ENCODE measurements at regions not wholly inside any gene's neighbourhood (a gene's known extent, or its start where the extent isn't known, plus 50 kb on each side); places are given as distances from the start of the nearest gene placed in this dataset.
"Not testable (repeated sequence)": the region's sequence is repeated elsewhere in the genome, so short reads cannot be mapped to it uniquely, and the experiment has no call there.

DNA sequence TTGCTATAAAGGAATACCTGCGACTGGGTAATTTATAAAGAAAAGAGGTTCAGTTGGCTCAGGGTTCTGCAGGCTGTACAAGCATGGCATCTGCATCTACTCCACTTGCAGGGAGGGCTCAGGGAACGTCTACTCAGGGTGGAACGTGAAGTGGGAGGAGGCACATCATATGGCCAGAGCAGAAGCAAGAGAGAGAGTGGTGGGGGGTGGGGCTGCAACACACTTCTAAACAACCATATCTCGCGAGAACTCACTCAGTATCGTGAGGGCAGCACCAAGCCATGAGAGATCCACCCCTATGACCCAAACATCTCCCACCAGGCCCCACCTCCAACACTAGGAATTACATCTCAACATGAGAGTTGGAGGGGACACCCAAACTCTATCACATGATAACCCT lies 109.8 kb upstream of the SCAF8 start:
- no peak overlapping the region for H3K27ac ChIP-seq
- H3K4me3 ChIP-seq: no peak overlapping the region
- H3K36me3 ChIP-seq: no peaks in the 10 kb centered on the region
- no peaks in the 10 kb centered on the region for H3K27me3 ChIP-seq
- H3K9me3 ChIP-seq: no peaks in the 10 kb centered on the region
- DNase-seq (ENCODE audit: low spot score): no peak
- no peaks in the 10 kb centered on the region for H3K4me1 ChIP-seq
- TF ChIP-seq, protein P1, sequence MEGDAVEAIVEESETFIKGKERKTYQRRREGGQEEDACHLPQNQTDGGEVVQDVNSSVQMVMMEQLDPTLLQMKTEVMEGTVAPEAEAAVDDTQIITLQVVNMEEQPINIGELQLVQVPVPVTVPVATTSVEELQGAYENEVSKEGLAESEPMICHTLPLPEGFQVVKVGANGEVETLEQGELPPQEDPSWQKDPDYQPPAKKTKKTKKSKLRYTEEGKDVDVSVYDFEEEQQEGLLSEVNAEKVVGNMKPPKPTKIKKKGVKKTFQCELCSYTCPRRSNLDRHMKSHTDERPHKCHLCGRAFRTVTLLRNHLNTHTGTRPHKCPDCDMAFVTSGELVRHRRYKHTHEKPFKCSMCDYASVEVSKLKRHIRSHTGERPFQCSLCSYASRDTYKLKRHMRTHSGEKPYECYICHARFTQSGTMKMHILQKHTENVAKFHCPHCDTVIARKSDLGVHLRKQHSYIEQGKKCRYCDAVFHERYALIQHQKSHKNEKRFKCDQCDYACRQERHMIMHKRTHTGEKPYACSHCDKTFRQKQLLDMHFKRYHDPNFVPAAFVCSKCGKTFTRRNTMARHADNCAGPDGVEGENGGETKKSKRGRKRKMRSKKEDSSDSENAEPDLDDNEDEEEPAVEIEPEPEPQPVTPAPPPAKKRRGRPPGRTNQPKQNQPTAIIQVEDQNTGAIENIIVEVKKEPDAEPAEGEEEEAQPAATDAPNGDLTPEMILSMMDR (IDR thresholded peaks at IDR 0.05): no peak

DNA sequence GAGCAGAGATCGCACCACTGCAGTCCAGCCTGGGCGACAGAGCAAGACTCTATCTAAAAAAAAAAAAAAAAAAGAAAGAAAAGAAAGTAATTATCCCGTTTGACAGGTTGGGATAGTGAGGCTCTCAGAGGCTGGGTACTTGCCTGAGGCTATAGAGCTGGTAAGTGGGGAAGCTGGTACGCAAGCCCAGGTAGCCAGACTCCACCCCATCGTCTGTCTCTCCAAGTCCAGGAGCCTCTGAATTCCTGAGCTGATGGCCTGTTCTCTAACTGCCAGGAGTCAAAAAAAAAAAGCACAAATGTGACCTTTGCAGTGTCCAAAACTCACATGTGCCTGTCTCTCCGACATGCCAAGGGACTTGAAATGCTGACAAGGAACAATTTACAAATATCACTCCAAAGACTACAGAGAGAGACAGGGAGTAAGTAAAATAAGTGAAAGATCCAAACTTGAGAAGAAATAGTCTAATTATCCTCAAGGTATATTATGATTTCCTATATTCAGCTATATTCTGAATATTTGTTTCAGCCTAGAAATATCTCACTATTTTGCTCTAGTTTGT lies 109.1 kb upstream of the SCAF8 start:
- no peaks in the 10 kb centered on the region for H3K9me3 ChIP-seq
- no peak overlapping the region for H3K4me3 ChIP-seq
- no peaks in the 10 kb centered on the region for H3K4me1 ChIP-seq
- TF ChIP-seq, protein P1 (IDR thresholded peaks at IDR 0.05): no peak
- no peak for DNase-seq (ENCODE audit: low spot score)
- no peak overlapping the region for H3K27ac ChIP-seq
- H3K27me3 ChIP-seq: no peaks in the 10 kb centered on the region
- H3K36me3 ChIP-seq: no peaks in the 10 kb centered on the region

DNA sequence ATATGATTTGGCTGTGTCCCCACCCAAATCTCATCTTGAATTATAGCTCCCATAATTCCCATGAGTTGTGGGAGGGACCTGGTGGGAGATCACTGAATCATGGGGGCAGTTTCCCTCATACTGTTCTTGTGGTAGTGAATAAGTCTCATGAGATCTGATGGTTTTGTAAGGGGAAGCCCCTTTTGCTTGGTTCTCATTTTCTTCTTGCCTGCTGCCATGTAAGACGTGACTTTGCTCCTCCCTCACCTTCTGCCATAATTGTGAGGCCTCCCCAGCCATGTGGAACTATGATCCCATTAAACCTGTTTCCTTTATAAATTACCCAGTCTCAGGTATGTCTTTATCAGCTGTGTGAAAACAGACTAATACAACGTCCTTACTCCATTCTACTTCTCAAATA lies 108.5 kb upstream of the SCAF8 start:
- H3K27ac ChIP-seq; H3K4me1 ChIP-seq; H3K36me3 ChIP-seq; DNase-seq (ENCODE audit: low spot score); H3K9me3 ChIP-seq; H3K4me3 ChIP-seq; H3K27me3 ChIP-seq: not testable (repeated sequence)

DNA sequence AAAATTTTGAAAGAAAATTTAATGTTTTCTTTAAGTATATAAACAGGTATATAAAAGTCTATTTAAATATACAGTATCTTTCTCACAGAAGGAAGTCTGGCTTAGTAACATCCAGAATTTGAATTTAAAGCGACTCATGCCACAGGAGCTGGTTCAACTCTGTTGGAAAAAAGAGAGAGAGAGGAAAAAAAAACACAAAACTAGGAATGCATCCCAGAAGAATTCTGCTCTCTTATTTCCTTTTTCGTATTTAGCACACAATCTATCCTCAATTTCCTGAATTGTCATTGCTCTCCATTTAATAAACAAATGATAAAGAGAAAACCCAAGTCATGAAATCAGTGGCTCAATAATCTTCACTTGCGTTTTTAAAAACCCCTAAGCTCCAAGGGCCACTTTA lies 107.5 kb upstream of the SCAF8 start:
- Histone ChIP-seq H3K9me3 (no peaks in the 10 kb centered on the region), H3K4me3 (no peak overlapping the region)
- TF ChIP-seq, protein P1 (IDR thresholded peaks at IDR 0.05): no peak

DNA sequence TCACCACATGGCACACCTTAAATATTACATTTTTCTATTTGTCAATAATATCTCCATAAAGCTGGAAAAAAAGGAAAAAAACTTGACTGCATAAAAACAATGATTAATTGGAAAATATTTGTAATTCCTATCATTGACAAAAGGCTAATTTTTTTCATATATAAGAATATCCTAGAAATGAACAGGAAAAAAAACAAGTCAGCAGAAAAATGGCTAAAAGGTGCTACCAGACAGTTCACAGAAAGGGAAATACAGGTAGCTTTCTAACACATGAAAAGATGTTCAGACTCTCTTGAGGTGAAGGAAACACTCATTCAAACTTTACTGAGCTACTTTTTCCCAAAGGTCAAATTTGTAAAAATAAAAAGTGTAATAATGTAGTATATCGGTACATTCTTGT lies 104.1 kb upstream of the SCAF8 start:
- Histone ChIP-seq H3K4me1 (no peaks in the 10 kb centered on the region), H3K36me3 (no peaks in the 10 kb centered on the region), H3K27ac (no peak overlapping the region), H3K9me3 (peaks cover 0 to 7% of the 10 kb centered on the region in 2 donors), H3K4me3 (no peak overlapping the region), H3K27me3 (no peaks in the 10 kb centered on the region)
- no peak for DNase-seq (ENCODE audit: low spot score)
- TF ChIP-seq, protein P1 (IDR thresholded peaks at IDR 0.05): no peak

More for the DNA sequence above, 107.5 kb upstream of the SCAF8 start:
- Histone ChIP-seq H3K4me1 (no peaks in the 10 kb centered on the region), H3K36me3 (no peaks in the 10 kb centered on the region), H3K27me3 (no peaks in the 10 kb centered on the region), H3K27ac (no peak overlapping the region)
- no peak for DNase-seq (ENCODE audit: low spot score)

DNA sequence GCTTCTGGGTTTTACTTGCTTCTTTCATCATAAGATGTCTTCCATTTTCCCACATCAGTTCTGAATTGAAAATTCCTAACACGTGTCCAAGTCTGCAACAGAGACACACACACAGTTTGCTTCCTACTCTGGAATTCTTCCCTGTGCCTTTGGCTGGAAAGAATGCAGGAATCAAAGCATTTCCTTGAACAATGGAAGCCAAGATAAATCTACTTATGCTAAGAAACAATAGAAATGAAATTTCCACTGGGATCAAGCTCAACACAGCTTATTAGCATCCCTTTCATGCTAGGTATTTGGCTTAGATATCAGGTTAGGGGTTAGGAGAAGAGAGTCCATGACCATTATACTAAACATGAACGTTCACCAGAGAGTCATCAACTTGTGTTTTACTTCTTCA lies 101.1 kb upstream of the SCAF8 start:
- H3K36me3 ChIP-seq: no peaks in the 10 kb centered on the region
- H3K4me3 ChIP-seq: no peak overlapping the region
- H3K27me3 ChIP-seq: no peaks in the 10 kb centered on the region
- DNase-seq (ENCODE audit: low spot score): no peak
- H3K27ac ChIP-seq: no peak overlapping the region
- peaks cover 0 to 7% of the 10 kb centered on the region in 2 donors for H3K9me3 ChIP-seq
- TF ChIP-seq, protein P1 (IDR thresholded peaks at IDR 0.05): no peak
- H3K4me1 ChIP-seq: no peaks in the 10 kb centered on the region

Measured in right atrium auricular region (tissue), 2 donors.